HEK293 (cell line): ENCODE measurements at regions not wholly inside any gene's neighbourhood (a gene's known extent, or its start where the extent isn't known, plus 50 kb on each side); places are given as distances from the start of the nearest gene placed in this dataset.

Experiments
- CTCF ChIA-PET: fragments of 350-600 bp; formaldehyde crosslinking; extraction: SDS; loops from one replicate; lab custom pipeline; 2021; ENCODE audit warnings: antibody characterized with exemption; lab: Yijun Ruan, JAX
- POLR2A ChIA-PET: fragments of 300-600 bp; formaldehyde crosslinking; extraction: SDS; loops from one replicate; lab custom pipeline; 2020; ENCODE audit warnings: antibody characterized with exemption, inconsistent platforms; lab: Yijun Ruan, JAX
- H3K27ac ChIP-seq: fragments of 200-500 bp; sonication (Bioruptor generic); 2 replicates; pipeline ENCODE4 v1.5.1; 2014; ENCODE audit warnings: low read depth, low read length, control low read depth, inconsistent platforms; ENCODE audit errors: extremely low read depth
- H3K36me3 ChIP-seq, 2 experiments: fragments of 200-500 bp in 1 of 2; sonication (Bioruptor generic) in 1 of 2; 1 replicate in 1 of 2; 2 replicates in 1 of 2; pipeline ENCODE4 v1.5.1; 2014 to 2017; ENCODE audit warnings: inconsistent platforms in 2 of 2, low read length in 2 of 2; ENCODE audit not compliant: control insufficient read depth in 2 of 2, insufficient read depth in 1 of 2
- H3K4me1 ChIP-seq: fragments of 200-500 bp; sonication (Bioruptor generic); 2 replicates; pipeline ENCODE4 v1.5.1; 2014; ENCODE audit warnings: mild to moderate bottlenecking, low read length, inconsistent platforms; ENCODE audit not compliant: control insufficient read depth, insufficient read depth
- H3K4me3 ChIP-seq: 2 replicates; pipeline ENCODE4 v1.5.1; 2011; ENCODE audit warnings: low read depth, mild to moderate bottlenecking, control low read depth, low read length, moderate library complexity
- H3K9me3 ChIP-seq: fragments of 200-500 bp; sonication (Bioruptor generic); 2 replicates; pipeline ENCODE4 v1.5.1; 2014; ENCODE audit warnings: low read depth, low read length, inconsistent platforms; ENCODE audit not compliant: control insufficient read depth, insufficient read depth
- GLIS2 ChIP-seq: fragments of 450-650 bp; formaldehyde crosslinking; IDR thresholded peaks from 2 replicates; pipeline ENCODE4 v1.5.1; 2016; ENCODE audit warnings: missing biosample characterization, missing genetic modification characterization
- SCRT2 ChIP-seq: fragments of 450-650 bp; formaldehyde crosslinking; IDR thresholded peaks from 2 replicates; pipeline ENCODE4 v1.5.1; 2016; ENCODE audit warnings: missing biosample characterization, missing genetic modification characterization
- TRIM28 ChIP-seq: IDR thresholded peaks from 2 replicates; pipeline ENCODE4 v1.6.1; 2011; ENCODE audit warnings: low read length, control low read depth, borderline replicate concordance
- YY1 ChIP-seq: fragments of 450-650 bp; formaldehyde crosslinking; IDR thresholded peaks from 2 replicates; pipeline ENCODE4 v1.5.1; 2018; ENCODE audit warnings: missing biosample characterization, missing genetic modification characterization
- ZEB2 ChIP-seq: fragments of 450-650 bp; formaldehyde crosslinking; IDR thresholded peaks from 2 replicates; pipeline ENCODE4 v1.5.1; 2016; ENCODE audit warnings: missing biosample characterization, missing genetic modification characterization
- ZNF146 ChIP-seq: fragments of 450-650 bp; formaldehyde crosslinking; IDR thresholded peaks from 2 replicates; pipeline ENCODE4 v1.5.1; 2016; ENCODE audit warnings: missing biosample characterization, missing genetic modification characterization
- ZNF292 ChIP-seq: fragments of 450-650 bp; formaldehyde crosslinking; IDR thresholded peaks from 2 replicates; pipeline ENCODE4 v1.5.1; 2016; ENCODE audit warnings: low read depth, missing biosample characterization, missing genetic modification characterization, borderline replicate concordance
- ZNF311 ChIP-seq: fragments of 450-650 bp; formaldehyde crosslinking; IDR thresholded peaks from 2 replicates; pipeline ENCODE4 v1.5.1; 2017; ENCODE audit warnings: missing biosample characterization, missing genetic modification characterization, borderline replicate concordance
- ZNF335 ChIP-seq: fragments of 450-650 bp; formaldehyde crosslinking; conservative IDR thresholded peaks from 2 replicates; pipeline ENCODE4 v1.5.1; 2016; ENCODE audit warnings: missing biosample characterization, missing genetic modification characterization
- ZNF341 ChIP-seq: fragments of 450-650 bp; formaldehyde crosslinking; IDR thresholded peaks from 2 replicates; pipeline ENCODE4; 2016; ENCODE audit warnings: low read depth, missing biosample characterization, missing genetic modification characterization
- ZNF366 ChIP-seq: fragments of 450-650 bp; formaldehyde crosslinking; conservative IDR thresholded peaks from 2 replicates; pipeline ENCODE4 v1.5.1; 2016; ENCODE audit warnings: missing biosample characterization, missing genetic modification characterization
- ZNF624 ChIP-seq: fragments of 450-650 bp; formaldehyde crosslinking; IDR thresholded peaks from 2 replicates; pipeline ENCODE4 v1.5.1; 2017; ENCODE audit warnings: missing biosample characterization, missing genetic modification characterization
- TF ChIP-seq, protein P1 (sequence below): fragments of 450-650 bp; formaldehyde crosslinking; IDR thresholded peaks from 2 replicates; pipeline ENCODE4 v1.5.1; 2016; ENCODE audit warnings: missing biosample characterization, missing genetic modification characterization
- TF ChIP-seq, protein P2 (sequence below): fragments of 450-650 bp; formaldehyde crosslinking; IDR thresholded peaks from 2 replicates; pipeline ENCODE4 v1.5.1; 2016; ENCODE audit warnings: missing biosample characterization, missing genetic modification characterization
- TF ChIP-seq, protein P3 (sequence below): fragments of 450-650 bp; formaldehyde crosslinking; IDR thresholded peaks from 2 replicates; pipeline ENCODE4 v1.5.1; 2017; ENCODE audit warnings: missing biosample characterization, missing genetic modification characterization
- TF ChIP-seq, protein P4 (sequence below): fragments of 450-650 bp; formaldehyde crosslinking; IDR thresholded peaks from 2 replicates; pipeline ENCODE4 v1.5.1; 2016; ENCODE audit warnings: missing biosample characterization, missing genetic modification characterization
- TF ChIP-seq, protein P5 (sequence below): fragments of 450-650 bp; formaldehyde crosslinking; IDR thresholded peaks from 2 replicates; pipeline ENCODE4 v1.5.1; 2016; ENCODE audit warnings: missing biosample characterization, missing genetic modification characterization

DNA sequence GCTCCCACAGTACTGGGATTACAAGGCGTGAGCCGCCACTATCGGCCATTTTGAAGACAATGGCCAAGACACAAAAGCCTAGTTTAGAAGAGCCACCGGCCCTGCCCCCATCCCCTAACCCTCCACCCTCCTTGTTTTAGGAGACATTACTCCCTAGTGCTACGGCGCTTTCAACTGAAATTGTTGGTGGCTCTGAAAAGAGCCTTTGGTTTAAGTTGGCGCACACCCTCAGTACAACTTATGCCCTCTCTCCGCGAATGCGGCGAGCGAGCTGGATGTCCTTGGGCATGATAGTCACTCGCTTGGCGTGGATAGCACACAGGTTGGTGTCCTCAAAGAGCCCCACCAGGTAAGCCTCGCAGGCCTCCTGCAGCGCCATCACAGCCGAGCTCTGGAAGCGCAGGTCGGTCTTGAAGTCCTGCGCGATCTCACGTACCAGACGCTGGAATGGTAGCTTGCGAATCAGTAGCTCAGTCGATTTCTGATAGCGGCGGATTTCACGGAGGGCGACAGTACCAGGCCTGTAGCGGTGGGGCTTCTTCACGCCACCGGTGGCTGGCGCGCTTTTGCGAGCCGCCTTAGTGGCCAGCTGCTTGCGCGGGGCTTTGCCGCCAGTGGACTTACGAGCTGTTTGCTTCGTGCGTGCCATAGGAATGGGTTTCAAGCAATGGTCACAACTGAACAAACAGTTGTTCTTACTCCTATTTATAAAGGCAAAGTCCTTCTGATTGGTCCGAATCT lies 114.9 kb upstream of the BTN3A2 start:
- H3K27ac ChIP-seq = peak overlapping the region; percentile 80
- TF ChIP-seq ZNF292 (tag by site-specific recombination) (no peak), GLIS2 (tag by site-specific recombination) (0 out of 2 replicates have a peak, but pooled peaks have one; percentile 34), TRIM28 (0 out of 2 replicates have a peak, but pooled peaks have one; percentile 23), ZNF624 (tag by site-specific recombination) (no peak), YY1 (tag by site-specific recombination) (0 out of 2 replicates have a peak, but pooled peaks have one; percentile 22), ZNF341 (tag by site-specific recombination) (0 out of 2 replicates have a peak, but pooled peaks have one; percentile 46), ZNF335 (peak; percentile 58), ZEB2 (tag by site-specific recombination) (0 out of 2 replicates have a peak, but pooled peaks have one; percentile 19), SCRT2 (tag by site-specific recombination) (peak; percentile 39; the same call in 1 of the 2 replicates)
- TF ChIP-seq, protein P1, sequence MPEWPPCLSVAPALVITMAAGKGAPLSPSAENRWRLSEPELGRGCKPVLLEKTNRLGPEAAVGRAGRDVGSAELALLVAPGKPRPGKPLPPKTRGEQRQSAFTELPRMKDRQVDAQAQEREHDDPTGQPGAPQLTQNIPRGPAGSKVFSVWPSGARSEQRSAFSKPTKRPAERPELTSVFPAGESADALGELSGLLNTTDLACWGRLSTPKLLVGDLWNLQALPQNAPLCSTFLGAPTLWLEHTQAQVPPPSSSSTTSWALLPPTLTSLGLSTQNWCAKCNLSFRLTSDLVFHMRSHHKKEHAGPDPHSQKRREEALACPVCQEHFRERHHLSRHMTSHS (tag by site-specific recombination) = no peak
- TF ChIP-seq, protein P2, sequence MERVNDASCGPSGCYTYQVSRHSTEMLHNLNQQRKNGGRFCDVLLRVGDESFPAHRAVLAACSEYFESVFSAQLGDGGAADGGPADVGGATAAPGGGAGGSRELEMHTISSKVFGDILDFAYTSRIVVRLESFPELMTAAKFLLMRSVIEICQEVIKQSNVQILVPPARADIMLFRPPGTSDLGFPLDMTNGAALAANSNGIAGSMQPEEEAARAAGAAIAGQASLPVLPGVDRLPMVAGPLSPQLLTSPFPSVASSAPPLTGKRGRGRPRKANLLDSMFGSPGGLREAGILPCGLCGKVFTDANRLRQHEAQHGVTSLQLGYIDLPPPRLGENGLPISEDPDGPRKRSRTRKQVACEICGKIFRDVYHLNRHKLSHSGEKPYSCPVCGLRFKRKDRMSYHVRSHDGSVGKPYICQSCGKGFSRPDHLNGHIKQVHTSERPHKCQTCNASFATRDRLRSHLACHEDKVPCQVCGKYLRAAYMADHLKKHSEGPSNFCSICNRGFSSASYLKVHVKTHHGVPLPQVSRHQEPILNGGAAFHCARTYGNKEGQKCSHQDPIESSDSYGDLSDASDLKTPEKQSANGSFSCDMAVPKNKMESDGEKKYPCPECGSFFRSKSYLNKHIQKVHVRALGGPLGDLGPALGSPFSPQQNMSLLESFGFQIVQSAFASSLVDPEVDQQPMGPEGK (tag by site-specific recombination) = peak; percentile 46
- TF ChIP-seq, all 188 proteins: peak for 8
- Histone ChIP-seq H3K4me3 (peak overlapping the region; percentile 33), H3K36me3 (no peaks in the 10 kb centered on the region), H3K4me1 (no peaks in the 10 kb centered on the region), H3K9me3 (no peaks in the 10 kb centered on the region)
- POLR2A ChIA-PET = interaction anchor here (0.6 to 3.5 kb wide), 28 partner anchors 10 to 897 kb away, joined by 3 to 60 read pairs (median 5); a partner anchor contains a TSS
- CTCF ChIA-PET = interaction anchor here (0.6 to 4.3 kb wide), 14 partner anchors 9 to 344 kb away, joined by 3 to 16 read pairs (median 3); a partner anchor contains a TSS

DNA sequence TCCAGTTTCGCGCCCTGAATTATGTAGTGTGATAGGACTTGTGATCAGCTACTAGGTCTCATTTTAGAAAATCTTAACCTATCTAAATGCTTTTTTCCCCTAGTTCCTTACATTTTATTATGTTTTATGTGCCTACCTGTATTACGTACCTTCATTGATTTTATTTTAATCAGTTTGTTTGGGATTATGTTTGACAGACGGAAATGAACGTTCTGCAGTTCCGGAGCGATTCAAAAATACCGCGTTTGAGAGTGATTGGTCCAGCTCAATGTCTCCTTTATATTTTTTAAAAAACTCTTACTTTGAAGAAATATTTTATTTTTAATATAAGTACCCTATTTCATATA lies 114.3 kb upstream of the BTN3A2 start:
- CTCF ChIA-PET = interaction anchor here (0.6 to 4.3 kb wide), 13 partner anchors 9 to 344 kb away, joined by 3 to 16 read pairs (median 3); a partner anchor contains a TSS
- no peaks in the 10 kb centered on the region for H3K36me3 ChIP-seq
- H3K4me1 ChIP-seq = no peaks in the 10 kb centered on the region
- H3K9me3 ChIP-seq = no peaks in the 10 kb centered on the region
- peak overlapping the region; percentile 80; the same call in 1 of the 2 replicates for H3K27ac ChIP-seq
- POLR2A ChIA-PET = interaction anchor here (0.6 to 3.5 kb wide), 27 partner anchors 9 to 896 kb away, joined by 3 to 60 read pairs (median 5); a partner anchor contains a TSS
- TF ChIP-seq, protein P3, sequence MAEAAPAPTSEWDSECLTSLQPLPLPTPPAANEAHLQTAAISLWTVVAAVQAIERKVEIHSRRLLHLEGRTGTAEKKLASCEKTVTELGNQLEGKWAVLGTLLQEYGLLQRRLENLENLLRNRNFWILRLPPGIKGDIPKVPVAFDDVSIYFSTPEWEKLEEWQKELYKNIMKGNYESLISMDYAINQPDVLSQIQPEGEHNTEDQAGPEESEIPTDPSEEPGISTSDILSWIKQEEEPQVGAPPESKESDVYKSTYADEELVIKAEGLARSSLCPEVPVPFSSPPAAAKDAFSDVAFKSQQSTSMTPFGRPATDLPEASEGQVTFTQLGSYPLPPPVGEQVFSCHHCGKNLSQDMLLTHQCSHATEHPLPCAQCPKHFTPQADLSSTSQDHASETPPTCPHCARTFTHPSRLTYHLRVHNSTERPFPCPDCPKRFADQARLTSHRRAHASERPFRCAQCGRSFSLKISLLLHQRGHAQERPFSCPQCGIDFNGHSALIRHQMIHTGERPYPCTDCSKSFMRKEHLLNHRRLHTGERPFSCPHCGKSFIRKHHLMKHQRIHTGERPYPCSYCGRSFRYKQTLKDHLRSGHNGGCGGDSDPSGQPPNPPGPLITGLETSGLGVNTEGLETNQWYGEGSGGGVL (tag by site-specific recombination) = no peak
- TF ChIP-seq ZNF146 (tag by site-specific recombination) (no peak), ZNF311 (tag by site-specific recombination) (no peak), ZNF366 (tag by site-specific recombination) (no peak)
- TF ChIP-seq, protein P4, sequence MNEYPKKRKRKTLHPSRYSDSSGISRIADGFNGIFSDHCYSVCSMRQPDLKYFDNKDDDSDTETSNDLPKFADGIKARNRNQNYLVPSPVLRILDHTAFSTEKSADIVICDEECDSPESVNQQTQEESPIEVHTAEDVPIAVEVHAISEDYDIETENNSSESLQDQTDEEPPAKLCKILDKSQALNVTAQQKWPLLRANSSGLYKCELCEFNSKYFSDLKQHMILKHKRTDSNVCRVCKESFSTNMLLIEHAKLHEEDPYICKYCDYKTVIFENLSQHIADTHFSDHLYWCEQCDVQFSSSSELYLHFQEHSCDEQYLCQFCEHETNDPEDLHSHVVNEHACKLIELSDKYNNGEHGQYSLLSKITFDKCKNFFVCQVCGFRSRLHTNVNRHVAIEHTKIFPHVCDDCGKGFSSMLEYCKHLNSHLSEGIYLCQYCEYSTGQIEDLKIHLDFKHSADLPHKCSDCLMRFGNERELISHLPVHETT = no peak
- TF ChIP-seq, protein P5, sequence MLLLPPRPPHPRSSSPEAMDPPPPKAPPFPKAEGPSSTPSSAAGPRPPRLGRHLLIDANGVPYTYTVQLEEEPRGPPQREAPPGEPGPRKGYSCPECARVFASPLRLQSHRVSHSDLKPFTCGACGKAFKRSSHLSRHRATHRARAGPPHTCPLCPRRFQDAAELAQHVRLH = no peak
- H3K4me3 ChIP-seq = peak overlapping the region; percentile 33
